CD4-positive, alpha-beta T cell treated with Interleukin-10 for 1 hour (primary cell): ENCODE measurements at regions not wholly inside any gene's neighbourhood (a gene's known extent, or its start where the extent isn't known, plus 50 kb on each side); places are given as distances from the start of the nearest gene placed in this dataset.

Experiments used
- DNase-seq: peaks from one replicate; pipeline ENCODE4 v3.0.0-alpha.2; 2020

GRCh38 chr11:115739146-115739545 lies 234.9 kb upstream of the CADM1 start:
- no peak for DNase-seq

DNA sequence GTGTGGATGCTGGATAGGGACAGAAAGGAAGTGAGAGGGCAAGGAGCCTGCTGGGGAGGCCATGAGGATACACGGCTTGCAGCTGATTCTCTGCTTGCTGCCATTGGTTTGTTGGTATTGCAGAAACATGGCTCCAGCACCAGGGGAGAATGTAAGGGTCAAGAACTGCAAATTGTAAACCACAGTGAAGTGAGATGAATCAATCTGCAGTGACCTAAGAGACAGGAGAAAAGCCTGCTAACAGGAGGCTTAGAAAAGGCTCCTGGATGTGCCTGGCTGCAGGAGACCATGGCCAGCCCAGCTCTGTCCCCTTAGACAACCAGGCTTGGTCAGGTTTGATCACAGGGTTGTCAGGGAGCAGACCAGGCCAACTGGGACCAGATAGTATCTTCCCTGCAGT lies 233.7 kb upstream of the CADM1 start:
- no peak for DNase-seq

- DNase-seq = no peak
Observed at GRCh38 chr11:115736146-115736545, 231.9 kb upstream of the CADM1 start.

- no peak for DNase-seq
Observed at GRCh38 chr11:115724666-115725065, 220.5 kb upstream of the CADM1 start.

GRCh38 chr11:115722711-115723110 lies 218.5 kb upstream of the CADM1 start:
- no peak for DNase-seq

DNA sequence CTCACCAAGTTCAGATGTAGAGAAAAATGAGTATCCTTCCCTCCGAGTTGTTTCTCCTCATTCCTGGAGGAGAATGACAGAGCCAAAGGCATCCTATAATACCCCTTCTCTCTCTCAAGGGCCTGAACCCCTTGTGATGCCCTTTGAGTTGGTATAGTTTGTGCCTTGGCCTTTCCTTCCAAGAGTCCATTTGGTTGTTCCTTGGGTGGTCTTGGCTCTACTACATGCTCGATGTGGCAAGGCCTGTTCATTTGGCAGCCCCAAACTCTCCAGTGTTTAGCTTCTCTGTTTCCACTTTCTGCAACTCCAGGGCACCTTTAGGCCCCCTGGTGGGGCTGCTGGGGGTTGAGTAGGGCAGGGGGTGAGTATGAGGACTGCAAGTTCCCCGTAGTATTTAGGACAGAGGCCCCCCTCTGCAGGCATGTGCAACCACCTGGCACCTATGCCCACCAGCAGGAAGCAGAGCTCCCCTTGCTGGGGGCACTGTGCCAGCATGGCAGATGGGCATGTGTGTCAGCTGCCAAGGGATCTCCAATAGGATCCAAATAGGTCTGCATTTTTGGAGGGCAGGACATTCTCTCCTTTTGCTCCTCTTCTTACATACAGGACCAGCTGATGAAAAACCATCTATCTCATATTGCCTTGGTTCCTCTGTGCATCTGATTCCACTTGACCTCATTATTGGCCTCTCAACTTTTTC lies 217.2 kb upstream of the CADM1 start:
- DNase-seq = no peak

DNA sequence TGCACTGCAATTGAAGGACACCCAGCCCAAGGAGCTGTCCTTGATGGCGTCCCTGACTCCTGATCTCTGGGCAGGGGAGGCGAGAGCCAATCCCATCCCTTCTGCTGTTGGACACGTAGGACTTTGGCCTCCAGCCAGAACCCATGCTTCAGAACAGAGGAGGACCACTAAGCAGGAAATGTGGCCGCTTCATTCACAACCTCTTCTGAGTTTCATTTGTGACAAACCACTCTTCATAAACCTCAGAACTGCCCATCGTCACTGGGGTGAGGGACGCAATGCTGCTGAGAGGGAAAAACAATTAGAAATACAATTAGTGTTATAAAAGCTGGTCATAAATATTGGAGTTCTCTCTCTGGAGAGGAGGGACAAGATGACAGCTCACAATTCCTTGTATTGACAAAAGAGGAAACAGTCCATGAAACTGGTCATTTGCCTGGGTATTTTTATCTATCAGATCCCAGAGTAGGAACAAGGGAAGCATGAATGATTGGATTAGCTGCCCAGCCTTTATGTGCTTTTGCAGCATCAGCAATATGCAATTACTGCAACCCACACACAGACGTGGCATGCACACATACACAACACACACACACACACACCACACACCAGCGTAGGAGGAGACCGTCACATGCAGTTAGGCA lies 216.5 kb upstream of the CADM1 start:
- DNase-seq = no peak

DNA sequence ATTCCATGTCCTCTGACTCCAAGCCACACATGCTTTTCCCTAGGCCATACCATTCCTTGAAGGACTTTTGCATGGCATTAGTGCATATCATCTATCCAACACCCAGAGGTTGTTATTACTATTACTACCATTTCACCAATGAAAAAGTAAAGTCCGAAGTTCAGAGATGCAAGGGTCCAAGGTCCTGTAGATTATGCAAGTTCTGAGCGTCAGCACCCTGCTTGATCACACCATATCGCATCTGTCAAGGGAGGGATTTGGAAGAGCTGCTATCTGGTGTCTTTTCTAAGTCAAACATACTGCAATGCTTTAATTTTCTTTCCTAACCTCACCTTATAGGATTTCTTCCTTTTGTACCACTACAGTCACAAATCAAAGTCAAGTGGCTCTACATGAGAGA lies 214.7 kb upstream of the CADM1 start:
- DNase-seq = no peak

DNA sequence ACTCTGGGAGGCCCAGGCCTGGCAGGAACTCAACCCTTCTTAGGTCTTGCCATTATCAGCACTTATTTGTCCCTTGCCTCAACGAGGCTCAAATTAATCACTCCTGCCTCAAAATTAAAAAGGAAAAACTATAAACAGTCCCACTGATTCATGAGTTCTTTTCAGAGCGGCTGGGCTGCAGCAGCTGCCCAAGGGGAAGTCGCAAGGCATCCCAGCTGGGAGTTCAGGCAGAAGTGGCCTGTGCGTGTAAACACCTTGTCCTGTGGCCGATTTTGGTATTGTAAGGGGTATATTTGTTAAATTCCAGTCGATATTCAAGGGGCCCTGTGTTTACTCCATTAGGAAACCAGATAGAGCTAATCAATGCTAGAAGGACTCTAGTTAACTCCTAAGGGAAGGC lies 213.9 kb upstream of the CADM1 start:
- no peak for DNase-seq

DNA sequence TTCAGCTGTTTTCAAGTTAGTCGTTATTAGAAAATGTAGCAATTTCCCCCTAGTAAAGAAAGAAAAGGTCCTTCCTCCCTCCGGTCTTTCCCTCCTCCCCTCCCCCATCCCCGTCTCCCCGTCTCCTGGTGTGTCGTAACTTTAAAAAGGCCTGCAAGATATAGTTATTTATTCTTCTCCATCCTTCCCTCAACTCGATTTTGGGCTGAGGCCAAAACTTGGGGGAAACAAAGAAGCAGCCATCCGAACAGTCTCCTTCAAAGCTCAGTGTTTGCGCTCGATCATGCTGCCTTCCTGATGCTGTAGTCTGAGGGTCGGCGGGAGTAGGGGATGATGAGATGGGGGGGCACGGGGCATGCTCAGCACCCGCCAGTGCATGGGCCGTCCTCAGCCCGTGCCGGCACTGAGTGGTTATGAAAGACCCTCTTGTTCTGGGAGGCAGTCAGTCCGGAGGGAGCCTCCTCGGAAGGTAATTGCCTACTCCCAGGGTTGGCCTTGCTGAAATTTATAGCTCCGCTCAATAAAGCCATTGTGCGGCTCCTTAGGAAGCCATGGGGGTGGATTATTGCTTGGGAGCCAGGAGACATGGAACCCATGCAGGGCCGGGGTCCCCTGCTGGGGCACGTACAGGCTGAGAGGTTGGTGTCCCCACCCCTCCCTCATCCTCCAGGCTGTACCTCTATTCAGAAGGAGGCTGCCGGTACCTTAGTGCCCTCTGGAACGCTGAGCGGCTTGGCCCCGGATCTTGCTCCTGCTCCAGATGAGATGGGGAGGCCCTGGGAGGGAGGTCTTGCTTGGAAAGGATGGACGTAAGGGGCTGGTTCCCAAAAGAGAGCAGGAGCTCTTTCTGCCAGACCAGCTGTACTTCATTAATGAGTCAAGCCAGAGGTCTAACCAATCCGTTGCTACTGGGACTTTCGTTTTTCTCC lies 212.7 kb upstream of the CADM1 start:
- DNase-seq = no peak

DNA sequence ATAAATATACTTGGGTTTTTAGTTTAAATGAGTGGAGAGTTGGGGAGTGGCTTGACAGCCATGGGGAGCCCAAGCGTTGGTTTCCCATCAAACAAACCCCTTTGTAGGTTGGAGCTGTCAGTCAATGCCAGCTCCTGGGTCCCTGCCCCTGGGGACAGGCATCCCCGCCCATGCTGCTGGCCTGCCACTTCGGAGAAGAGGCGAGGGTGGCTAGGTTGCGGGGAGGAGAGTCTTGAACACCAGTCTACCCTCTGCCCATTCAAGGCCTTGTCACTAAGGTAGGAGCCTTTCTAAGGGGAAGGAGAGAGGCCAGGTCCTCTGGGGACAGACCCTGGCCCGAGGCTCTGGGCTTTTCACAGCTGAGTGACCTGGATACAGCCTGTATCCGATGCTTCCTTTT lies 211.9 kb upstream of the CADM1 start:
- DNase-seq = no peak

GRCh38 chr11:115715251-115715770 lies 211.1 kb upstream of the CADM1 start:
- DNase-seq = no peak

DNA sequence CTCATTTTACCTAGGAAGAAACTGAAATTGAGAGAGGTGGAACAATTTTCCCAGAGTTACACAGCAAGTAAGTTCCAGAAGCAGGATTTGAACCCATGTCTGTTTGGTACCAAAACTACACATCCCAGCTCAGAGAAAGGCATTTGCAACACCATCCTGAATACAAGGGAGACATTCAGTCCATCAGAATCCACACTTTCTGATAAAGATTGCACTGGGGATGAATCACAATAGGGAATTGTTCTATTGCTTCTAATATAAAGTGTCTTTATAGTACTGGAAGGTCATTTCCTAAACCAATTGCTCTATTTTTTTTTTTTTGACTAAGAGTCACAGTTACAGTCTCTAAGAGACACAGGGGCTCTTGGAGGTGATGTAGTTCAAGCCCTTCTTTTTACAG lies 208.1 kb upstream of the CADM1 start:
- no peak for DNase-seq

DNA sequence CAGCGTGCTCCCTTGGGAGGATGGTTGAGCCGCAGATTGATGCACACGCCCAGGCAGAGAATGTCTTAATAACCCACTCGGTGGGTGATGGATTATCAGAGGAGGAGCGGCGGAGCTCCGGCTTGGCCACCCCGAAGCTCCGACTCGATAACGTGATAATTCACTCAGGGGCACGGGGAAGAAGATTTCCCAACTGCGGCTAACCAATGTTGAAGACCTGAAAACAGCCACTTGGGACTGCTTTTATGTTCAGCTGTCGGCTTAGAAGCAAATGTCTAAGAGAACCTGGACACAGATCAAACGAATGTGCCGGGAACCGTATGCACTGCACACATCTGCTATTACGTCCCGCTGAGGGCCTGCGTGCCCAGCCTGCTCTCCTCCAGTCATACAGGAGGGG lies 206.8 kb upstream of the CADM1 start:
- DNase-seq = no peak

DNA sequence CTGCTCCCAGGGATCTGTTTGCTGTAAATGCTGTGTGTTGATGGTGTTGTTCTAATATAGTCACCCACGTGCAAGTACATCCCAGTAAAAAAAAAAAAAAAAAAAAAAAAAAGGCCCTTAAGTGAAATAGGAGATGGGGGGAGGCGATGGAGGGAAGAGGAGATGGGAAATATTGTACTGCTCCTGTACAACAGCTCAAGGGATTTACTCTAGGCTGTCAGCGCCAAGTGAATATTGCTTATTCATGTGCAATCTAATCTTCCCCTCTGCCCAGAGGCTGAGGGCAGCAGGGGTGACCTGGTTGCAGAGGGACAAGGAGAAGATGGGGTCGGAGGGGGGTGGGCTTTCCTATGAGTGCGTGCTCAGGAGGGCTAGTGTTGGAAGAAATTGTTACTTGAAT lies 206.2 kb upstream of the CADM1 start:
- no peak for DNase-seq

- no peak for DNase-seq
Observed at GRCh38 chr11:115709297-115709696, 205.1 kb upstream of the CADM1 start.

GRCh38 chr11:115707180-115707905 lies 203.1 kb upstream of the CADM1 start:
- no peak for DNase-seq

GRCh38 chr11:115706626-115707135 lies 202.5 kb upstream of the CADM1 start:
- no peak for DNase-seq

- DNase-seq = no peak
Observed at GRCh38 chr11:115705200-115705599, 201.0 kb upstream of the CADM1 start.

DNA sequence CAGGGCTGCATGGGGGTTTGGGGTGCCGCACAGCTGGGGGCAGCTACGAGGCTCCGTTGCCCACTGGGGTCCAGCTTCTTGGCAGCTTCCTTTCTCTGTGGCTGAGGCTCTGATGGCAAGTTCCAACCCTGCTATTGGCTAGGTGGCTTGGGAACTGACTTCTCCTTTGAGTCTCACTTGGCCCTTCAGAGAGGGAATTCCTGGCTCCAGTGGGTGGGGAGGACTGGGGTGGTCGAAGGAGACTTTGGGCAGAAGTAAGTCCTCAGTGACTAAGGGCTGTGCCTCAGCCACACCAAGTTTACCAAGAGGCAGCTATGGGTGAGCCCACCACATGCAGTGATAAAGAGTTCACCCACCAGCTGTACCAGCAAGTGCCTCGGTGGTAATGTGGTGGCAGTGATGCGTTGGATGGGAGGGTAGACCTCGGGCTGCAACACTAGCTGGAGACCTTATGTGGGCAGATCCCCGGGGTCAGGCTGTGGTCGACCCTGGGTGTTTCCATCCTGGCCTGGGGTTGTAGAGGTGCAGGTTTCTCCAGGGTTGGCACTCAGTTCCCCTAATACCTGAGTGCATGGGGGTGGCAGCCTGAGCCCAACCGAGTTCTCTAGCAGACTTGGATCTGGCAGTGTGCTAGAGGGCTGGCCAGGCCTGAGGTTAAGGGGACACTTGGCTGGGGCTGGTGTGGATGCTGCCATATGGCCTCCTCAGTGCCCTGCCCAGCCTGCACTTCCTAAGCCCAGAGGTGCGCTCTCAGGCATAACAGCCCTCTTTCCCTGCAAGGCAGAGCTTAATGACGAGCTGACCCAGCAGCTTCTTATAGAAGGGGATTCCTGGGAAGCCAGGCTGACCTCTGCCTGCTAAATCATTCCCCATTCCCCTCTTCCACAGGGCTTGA lies 197.0 kb upstream of the CADM1 start:
- DNase-seq = no peak

DNA sequence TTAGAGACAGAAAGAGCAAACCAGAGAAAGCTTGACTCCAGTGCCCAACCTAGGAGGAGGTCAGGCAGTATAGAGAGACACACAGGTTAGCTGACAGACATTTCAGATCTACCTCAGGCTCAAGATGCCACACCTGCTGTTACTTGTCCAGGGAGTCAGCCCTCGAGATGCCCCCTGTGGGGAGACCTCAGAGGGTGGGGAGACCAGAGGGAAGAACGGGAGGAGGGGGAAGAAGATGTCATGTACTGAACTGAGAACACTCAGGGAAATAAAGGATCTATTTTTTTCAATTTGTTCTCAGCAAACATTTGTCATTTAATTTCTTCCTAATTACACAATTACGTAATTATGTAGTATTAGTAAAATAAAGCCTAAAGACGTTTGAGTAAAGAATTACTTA lies 196.3 kb upstream of the CADM1 start:
- no peak for DNase-seq

- no peak for DNase-seq
Observed at GRCh38 chr11:115699733-115700132, 195.5 kb upstream of the CADM1 start.
